Neural cell (in vitro differentiated cells): ENCODE measurements at regions not wholly inside any gene's neighbourhood (a gene's known extent, or its start where the extent isn't known, plus 50 kb on each side); places are given as distances from the start of the nearest gene placed in this dataset.

Experiments used
- H2AFZ ChIP-seq: fragments of 200-600, 300-800 bp; sonication (generic), shearing (Covaris generic); 2 replicates; pipeline ENCODE4 v1.6.0; 2014; ENCODE audit warnings: low read depth, mild to moderate bottlenecking, antibody characterized with exemption, low read length, moderate library complexity
- H3F3A ChIP-seq: fragments of 200-600 bp; shearing (Covaris generic); 2 replicates; pipeline ENCODE4 v1.6.1; 2016; ENCODE audit warnings: mild to moderate bottlenecking, moderate library complexity, mixed read lengths, antibody characterized with exemption, low read length; ENCODE audit not compliant: insufficient read depth, poor library complexity, severe bottlenecking
- H3K27ac ChIP-seq: fragments of 200-600, 300-800 bp; sonication (generic), shearing (Covaris generic); 2 replicates; pipeline ENCODE4 v1.5.1; 2014; ENCODE audit warnings: mild to moderate bottlenecking, low read length, moderate library complexity
- H3K27me3 ChIP-seq: fragments of 300-800, 200-600 bp; sonication (generic), shearing (Covaris generic); 2 replicates; pipeline ENCODE4 v1.6.0; 2014; ENCODE audit warnings: mild to moderate bottlenecking, low read depth, low read length, moderate library complexity; ENCODE audit not compliant: insufficient read depth
- H3K36me3 ChIP-seq: fragments of 300-800, 200-600 bp; sonication (generic), shearing (Covaris generic); 2 replicates; pipeline ENCODE4 v1.5.1; 2014; ENCODE audit warnings: mild to moderate bottlenecking, antibody characterized with exemption, low read length, moderate library complexity; ENCODE audit not compliant: insufficient read depth
- H3K4me2 ChIP-seq: fragments of 300-800, 200-600 bp; sonication (generic), shearing (Covaris generic); 2 replicates; pipeline ENCODE4 v1.6.0; 2014; ENCODE audit warnings: mild to moderate bottlenecking, low read length
- H3K4me3 ChIP-seq: fragments of 300-800, 200-600 bp; sonication (generic), shearing (Covaris generic); 2 replicates; pipeline ENCODE4 v1.5.1; 2014; ENCODE audit warnings: mild to moderate bottlenecking, low read length, moderate library complexity
- H3K79me2 ChIP-seq: fragments of 200-600 bp; shearing (Covaris generic); replicated peaks from 2 replicates; pipeline ENCODE4 v1.6.0; 2014; ENCODE audit warnings: mild to moderate bottlenecking, low read length, moderate library complexity; ENCODE audit not compliant: insufficient read depth
- H3K9ac ChIP-seq: fragments of 300-800, 200-600 bp; sonication (generic), shearing (Covaris generic); 2 replicates; pipeline ENCODE4 v1.6.1; 2016; ENCODE audit warnings: mild to moderate bottlenecking, low read length, mixed read lengths
- H3K9me2 ChIP-seq: fragments of 200-600 bp; shearing (Covaris generic); 2 replicates; pipeline ENCODE4 v1.6.1; 2016; ENCODE audit warnings: mild to moderate bottlenecking, low read length, mixed read lengths; ENCODE audit not compliant: insufficient read depth
- H3K9me3 ChIP-seq: fragments of 200-600, 300-800 bp; sonication (generic), shearing (Covaris generic); 2 replicates; pipeline ENCODE4 v1.6.1; 2016; ENCODE audit warnings: mild to moderate bottlenecking, mixed run types, low read length, moderate library complexity, mixed read lengths
- H4K20me1 ChIP-seq: fragments of 200-600 bp; shearing (Covaris generic); 2 replicates; pipeline ENCODE4 v1.6.1; 2016; ENCODE audit warnings: mild to moderate bottlenecking, mixed run types; ENCODE audit not compliant: insufficient read depth
- EP300 ChIP-seq: fragments of 450-650 bp; conservative IDR thresholded peaks from 2 replicates; pipeline ENCODE4 v1.6.1; 2014; ENCODE audit warnings: antibody characterized with exemption, mild to moderate bottlenecking, moderate library complexity; ENCODE audit not compliant: poor library complexity, severe bottlenecking
- EZH2 ChIP-seq: fragments of 200-600, 300-800 bp; shearing (Covaris generic), sonication (generic); IDR thresholded peaks from 2 replicates; pipeline ENCODE4 v1.6.1; 2014; ENCODE audit warnings: antibody characterized with exemption, low read length, borderline replicate concordance, mild to moderate bottlenecking; ENCODE audit not compliant: insufficient read depth, poor library complexity, severe bottlenecking
- MXI1 ChIP-seq: fragments of 450-650 bp; conservative IDR thresholded peaks from 2 replicates; pipeline ENCODE4 v1.6.1; 2014; ENCODE audit warnings: antibody characterized with exemption, mild to moderate bottlenecking; ENCODE audit not compliant: poor library complexity, severe bottlenecking
- POLR2AphosphoS5 ChIP-seq: IDR thresholded peaks from 2 replicates; pipeline ENCODE4 v1.6.1; 2012
- RAD21 ChIP-seq: fragments of 450-650 bp; conservative IDR thresholded peaks from 2 replicates; pipeline ENCODE4 v1.6.1; 2014; ENCODE audit warnings: antibody characterized with exemption, mild to moderate bottlenecking, moderate library complexity
- SMC3 ChIP-seq: fragments of 450-650 bp; conservative IDR thresholded peaks from 2 replicates; pipeline ENCODE4 v1.6.1; 2014; ENCODE audit warnings: antibody characterized with exemption, mild to moderate bottlenecking, moderate library complexity; ENCODE audit not compliant: poor library complexity
- TAF1 ChIP-seq: IDR thresholded peaks from 2 replicates; pipeline ENCODE4 v1.6.1; 2012; ENCODE audit warnings: low read depth
- TF ChIP-seq, protein P1 (sequence below): fragments of 450-650 bp; IDR thresholded peaks from 2 replicates; pipeline ENCODE4 v1.5.1; 2014; ENCODE audit warnings: antibody characterized with exemption, mild to moderate bottlenecking, moderate library complexity; ENCODE audit not compliant: poor library complexity, severe bottlenecking
- TF ChIP-seq, protein P2 (sequence below): IDR thresholded peaks from 2 replicates; pipeline ENCODE4 v1.6.1; 2012; ENCODE audit warnings: borderline replicate concordance

DNA sequence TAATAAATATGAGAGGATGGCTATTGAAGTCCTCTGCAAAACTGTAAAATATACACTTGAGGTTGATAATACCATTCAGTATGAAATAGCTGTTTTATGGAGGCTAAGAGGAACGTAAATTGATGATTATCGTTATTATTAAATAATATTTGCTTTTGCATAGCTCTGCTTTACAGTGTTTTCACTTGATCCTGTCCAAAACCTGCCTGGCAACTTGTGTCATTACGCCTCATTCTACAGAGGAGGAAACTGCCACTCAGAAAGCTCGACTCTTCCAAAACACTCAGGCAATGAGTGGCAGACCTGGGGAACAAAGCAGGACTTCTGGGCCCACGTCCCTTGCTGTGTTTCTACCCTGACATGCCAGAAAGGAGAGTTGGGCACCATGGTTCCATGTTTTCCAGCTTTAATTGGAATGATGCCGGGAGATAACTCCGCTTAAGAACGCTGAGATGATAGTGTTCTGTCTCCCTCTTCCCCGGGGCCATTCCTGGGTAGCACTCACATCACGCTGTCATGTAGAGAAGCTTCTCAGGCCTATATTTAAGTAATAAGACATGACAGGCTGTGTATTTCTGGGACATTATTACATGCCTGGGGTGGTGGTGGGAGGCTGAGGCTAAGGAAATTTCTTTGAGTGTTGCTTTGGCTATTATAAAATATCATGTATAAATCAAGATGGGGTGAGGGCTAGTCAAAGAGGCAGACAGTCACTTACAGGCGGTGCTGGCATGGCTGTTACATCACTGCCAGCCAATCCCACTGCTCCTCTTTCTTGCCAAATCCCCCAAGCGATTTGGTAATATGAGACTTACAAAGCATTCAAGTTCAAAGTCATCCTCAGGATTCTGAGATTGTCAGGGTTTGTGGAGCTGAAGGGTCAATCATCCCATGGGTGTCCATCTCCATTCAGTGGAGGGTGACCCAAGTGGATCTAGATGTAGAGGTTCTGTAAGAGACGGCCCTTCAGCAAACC is 501.7 kb downstream of the INSC start:
- Histone ChIP-seq H3K9me3 (no peaks in the 10 kb centered on the region), H3K9me2 (no peaks in the 10 kb centered on the region), H3K4me3 (no peak overlapping the region), H3K9ac (no peak overlapping the region), H3K79me2 (no peaks in the 10 kb centered on the region), H3K36me3 (no peaks in the 10 kb centered on the region), H4K20me1 (no peaks in the 10 kb centered on the region), H3K27ac (no peak overlapping the region), H2AFZ (no peak overlapping the region), H3K27me3 (no peaks in the 10 kb centered on the region), H3F3A (no peaks in the 10 kb centered on the region), H3K4me2 (no peak overlapping the region)
- TF ChIP-seq, protein P1, sequence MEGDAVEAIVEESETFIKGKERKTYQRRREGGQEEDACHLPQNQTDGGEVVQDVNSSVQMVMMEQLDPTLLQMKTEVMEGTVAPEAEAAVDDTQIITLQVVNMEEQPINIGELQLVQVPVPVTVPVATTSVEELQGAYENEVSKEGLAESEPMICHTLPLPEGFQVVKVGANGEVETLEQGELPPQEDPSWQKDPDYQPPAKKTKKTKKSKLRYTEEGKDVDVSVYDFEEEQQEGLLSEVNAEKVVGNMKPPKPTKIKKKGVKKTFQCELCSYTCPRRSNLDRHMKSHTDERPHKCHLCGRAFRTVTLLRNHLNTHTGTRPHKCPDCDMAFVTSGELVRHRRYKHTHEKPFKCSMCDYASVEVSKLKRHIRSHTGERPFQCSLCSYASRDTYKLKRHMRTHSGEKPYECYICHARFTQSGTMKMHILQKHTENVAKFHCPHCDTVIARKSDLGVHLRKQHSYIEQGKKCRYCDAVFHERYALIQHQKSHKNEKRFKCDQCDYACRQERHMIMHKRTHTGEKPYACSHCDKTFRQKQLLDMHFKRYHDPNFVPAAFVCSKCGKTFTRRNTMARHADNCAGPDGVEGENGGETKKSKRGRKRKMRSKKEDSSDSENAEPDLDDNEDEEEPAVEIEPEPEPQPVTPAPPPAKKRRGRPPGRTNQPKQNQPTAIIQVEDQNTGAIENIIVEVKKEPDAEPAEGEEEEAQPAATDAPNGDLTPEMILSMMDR = no peak
- TF ChIP-seq MXI1 = no peak
- no peak for TF ChIP-seq SMC3
- TF ChIP-seq, protein P2, sequence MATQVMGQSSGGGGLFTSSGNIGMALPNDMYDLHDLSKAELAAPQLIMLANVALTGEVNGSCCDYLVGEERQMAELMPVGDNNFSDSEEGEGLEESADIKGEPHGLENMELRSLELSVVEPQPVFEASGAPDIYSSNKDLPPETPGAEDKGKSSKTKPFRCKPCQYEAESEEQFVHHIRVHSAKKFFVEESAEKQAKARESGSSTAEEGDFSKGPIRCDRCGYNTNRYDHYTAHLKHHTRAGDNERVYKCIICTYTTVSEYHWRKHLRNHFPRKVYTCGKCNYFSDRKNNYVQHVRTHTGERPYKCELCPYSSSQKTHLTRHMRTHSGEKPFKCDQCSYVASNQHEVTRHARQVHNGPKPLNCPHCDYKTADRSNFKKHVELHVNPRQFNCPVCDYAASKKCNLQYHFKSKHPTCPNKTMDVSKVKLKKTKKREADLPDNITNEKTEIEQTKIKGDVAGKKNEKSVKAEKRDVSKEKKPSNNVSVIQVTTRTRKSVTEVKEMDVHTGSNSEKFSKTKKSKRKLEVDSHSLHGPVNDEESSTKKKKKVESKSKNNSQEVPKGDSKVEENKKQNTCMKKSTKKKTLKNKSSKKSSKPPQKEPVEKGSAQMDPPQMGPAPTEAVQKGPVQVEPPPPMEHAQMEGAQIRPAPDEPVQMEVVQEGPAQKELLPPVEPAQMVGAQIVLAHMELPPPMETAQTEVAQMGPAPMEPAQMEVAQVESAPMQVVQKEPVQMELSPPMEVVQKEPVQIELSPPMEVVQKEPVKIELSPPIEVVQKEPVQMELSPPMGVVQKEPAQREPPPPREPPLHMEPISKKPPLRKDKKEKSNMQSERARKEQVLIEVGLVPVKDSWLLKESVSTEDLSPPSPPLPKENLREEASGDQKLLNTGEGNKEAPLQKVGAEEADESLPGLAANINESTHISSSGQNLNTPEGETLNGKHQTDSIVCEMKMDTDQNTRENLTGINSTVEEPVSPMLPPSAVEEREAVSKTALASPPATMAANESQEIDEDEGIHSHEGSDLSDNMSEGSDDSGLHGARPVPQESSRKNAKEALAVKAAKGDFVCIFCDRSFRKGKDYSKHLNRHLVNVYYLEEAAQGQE = no peak
- TF ChIP-seq RAD21 = no peak
- TF ChIP-seq EZH2 = no peak
- TF ChIP-seq TAF1 = no peak
- TF ChIP-seq EP300 = no peak
- TF ChIP-seq POLR2AphosphoS5 = no peak

DNA sequence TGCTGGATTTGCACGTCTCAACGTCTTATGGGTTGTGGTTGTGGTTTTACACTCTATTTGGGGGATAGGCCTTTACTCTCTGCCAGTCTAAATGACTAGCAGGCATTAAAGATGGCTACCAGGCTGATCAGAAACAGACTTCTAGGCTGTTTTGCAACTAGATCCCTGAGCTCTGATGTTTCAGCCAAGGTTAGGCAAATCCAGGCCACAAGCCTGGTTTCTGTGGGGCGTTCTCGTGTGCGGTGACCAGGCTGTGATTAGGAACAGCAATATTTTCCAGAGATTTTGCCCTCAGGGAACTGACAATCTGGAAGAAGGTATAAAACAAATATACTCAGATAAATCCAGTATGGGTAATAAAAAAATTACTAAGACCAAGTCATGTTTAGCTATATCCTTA is 502.4 kb downstream of the INSC start:
- Histone ChIP-seq H4K20me1 (no peaks in the 10 kb centered on the region), H3K9me2 (no peaks in the 10 kb centered on the region), H3K9me3 (no peaks in the 10 kb centered on the region), H3K79me2 (no peaks in the 10 kb centered on the region), H2AFZ (no peak overlapping the region), H3K4me2 (no peak overlapping the region), H3K9ac (no peak overlapping the region), H3K4me3 (no peak overlapping the region), H3F3A (no peaks in the 10 kb centered on the region), H3K36me3 (no peaks in the 10 kb centered on the region), H3K27me3 (no peaks in the 10 kb centered on the region), H3K27ac (no peak overlapping the region)
- TF ChIP-seq, protein P1 = no peak
- TF ChIP-seq, protein P2 = no peak
- TF ChIP-seq MXI1 = no peak
- TF ChIP-seq SMC3 = no peak
- no peak for TF ChIP-seq RAD21
- no peak for TF ChIP-seq EZH2
- no peak for TF ChIP-seq TAF1
